ENCODE measurements at regions not wholly inside any gene's neighbourhood (a gene's known extent, or its start where the extent isn't known, plus 50 kb on each side); places are given as distances from the start of the nearest gene placed in this dataset.

- Histone ChIP-seq H2AFZ (ENCODE audit: low read length) (no peak overlapping the region), H3K4me2 (ENCODE audit: insufficient read depth, low read length) (no peak overlapping the region), H3K79me2 (ENCODE audit: insufficient read depth, low read length) (no peaks in the 10 kb centered on the region), H3K27ac (ENCODE audit: low read depth, low read length) (no peak overlapping the region), H3K4me3 (ENCODE audit: insufficient read depth, low read length) (no peak overlapping the region), H3K4me1 (ENCODE audit: insufficient read depth, low read length) (no peaks in the 10 kb centered on the region), H4K20me1 (ENCODE audit: insufficient read depth, low read length) (no peaks in the 10 kb centered on the region), H3K27me3 (ENCODE audit: insufficient read depth, low read length) (no peaks in the 10 kb centered on the region), H3K36me3 (ENCODE audit: insufficient read depth, low read length) (no peaks in the 10 kb centered on the region), H3K9me3 (ENCODE audit: low read depth, low read length) (no peaks in the 10 kb centered on the region)
- no peak for DNase-seq (ENCODE audit: insufficient read length, low spot score, missing footprints)
- TF ChIP-seq CTCF (IDR thresholded peaks at IDR 0.05; ENCODE audit: extremely low read depth, low read depth, low read length): no peak
Measured at GRCh38 chr5:30759731-30760130, 433.8 kb upstream of the CDH6 start.

GRCh38 chr5:30752015-30752414, 441.5 kb upstream of the CDH6 start:
- no peak for DNase-seq (ENCODE audit: insufficient read length, low spot score, missing footprints)
- Histone ChIP-seq H3K36me3 (ENCODE audit: insufficient read depth, low read length) (no peaks in the 10 kb centered on the region), H3K4me3 (ENCODE audit: insufficient read depth, low read length) (no peak overlapping the region), H3K27ac (ENCODE audit: low read depth, low read length) (no peak overlapping the region), H3K79me2 (ENCODE audit: insufficient read depth, low read length) (no peaks in the 10 kb centered on the region), H2AFZ (ENCODE audit: low read length) (no peak overlapping the region), H3K4me1 (ENCODE audit: insufficient read depth, low read length) (no peaks in the 10 kb centered on the region), H3K27me3 (ENCODE audit: insufficient read depth, low read length) (no peaks in the 10 kb centered on the region), H3K4me2 (ENCODE audit: insufficient read depth, low read length) (no peak overlapping the region), H3K9me3 (ENCODE audit: low read depth, low read length) (no peaks in the 10 kb centered on the region), H4K20me1 (ENCODE audit: insufficient read depth, low read length) (no peaks in the 10 kb centered on the region)
- no peak for TF ChIP-seq CTCF (IDR thresholded peaks at IDR 0.05; ENCODE audit: extremely low read depth, low read depth, low read length)

DNA sequence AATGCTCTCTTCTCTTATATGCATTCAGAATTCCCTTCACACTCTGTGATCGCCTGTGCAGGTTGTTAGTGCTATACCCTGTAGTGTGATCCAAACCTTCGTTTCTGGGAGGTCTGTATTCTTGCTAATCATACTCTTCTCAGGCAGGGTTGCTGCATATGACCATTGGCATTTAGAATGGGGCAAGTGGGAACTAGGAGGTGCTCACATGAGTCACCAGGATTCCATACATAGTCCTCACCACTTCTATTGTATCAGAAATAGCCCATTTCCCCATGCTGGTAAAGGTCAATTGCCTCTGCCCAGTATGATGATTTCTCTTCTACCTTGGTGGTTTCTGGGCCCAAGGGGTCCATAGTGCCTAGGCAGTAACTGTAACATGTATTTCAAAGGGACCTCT, 443.5 kb upstream of the CDH6 start:
- no peak for TF ChIP-seq CTCF (IDR thresholded peaks at IDR 0.05; ENCODE audit: extremely low read depth, low read depth, low read length)
- Histone ChIP-seq H3K4me1 (ENCODE audit: insufficient read depth, low read length) (no peaks in the 10 kb centered on the region), H3K36me3 (ENCODE audit: insufficient read depth, low read length) (no peaks in the 10 kb centered on the region), H3K4me3 (ENCODE audit: insufficient read depth, low read length) (no peak overlapping the region), H3K27ac (ENCODE audit: low read depth, low read length) (no peak overlapping the region), H4K20me1 (ENCODE audit: insufficient read depth, low read length) (no peaks in the 10 kb centered on the region), H2AFZ (ENCODE audit: low read length) (no peak overlapping the region), H3K27me3 (ENCODE audit: insufficient read depth, low read length) (no peaks in the 10 kb centered on the region), H3K79me2 (ENCODE audit: insufficient read depth, low read length) (no peaks in the 10 kb centered on the region), H3K9me3 (ENCODE audit: low read depth, low read length) (no peaks in the 10 kb centered on the region), H3K4me2 (ENCODE audit: insufficient read depth, low read length) (no peak overlapping the region)
- no peak for DNase-seq (ENCODE audit: insufficient read length, low spot score, missing footprints)

DNA sequence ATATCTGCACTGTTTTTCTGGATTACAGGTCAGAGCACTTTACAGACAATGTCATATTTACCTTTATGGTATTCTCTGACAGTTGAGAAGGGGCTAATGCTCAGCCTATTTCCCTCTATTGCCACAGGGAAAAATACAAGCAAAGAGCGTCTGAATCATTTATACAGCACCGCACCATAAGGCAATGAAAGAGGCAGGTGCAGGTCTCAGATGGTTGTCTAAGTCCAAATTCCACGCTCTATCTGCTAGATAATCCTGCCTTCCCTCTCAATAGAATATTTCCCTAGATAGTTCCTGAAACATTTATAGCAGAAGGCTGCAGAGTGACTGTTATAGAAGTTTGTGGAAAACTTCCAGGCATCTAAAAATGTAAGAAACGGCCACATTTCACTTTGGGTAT, 446.1 kb upstream of the CDH6 start:
- Histone ChIP-seq H3K4me1 (ENCODE audit: insufficient read depth, low read length) (no peaks in the 10 kb centered on the region), H3K9me3 (ENCODE audit: low read depth, low read length) (no peaks in the 10 kb centered on the region), H3K27me3 (ENCODE audit: insufficient read depth, low read length) (no peaks in the 10 kb centered on the region), H3K4me2 (ENCODE audit: insufficient read depth, low read length) (no peak overlapping the region), H3K79me2 (ENCODE audit: insufficient read depth, low read length) (no peaks in the 10 kb centered on the region), H3K27ac (ENCODE audit: low read depth, low read length) (no peak overlapping the region), H2AFZ (ENCODE audit: low read length) (no peak overlapping the region), H3K4me3 (ENCODE audit: insufficient read depth, low read length) (no peak overlapping the region), H3K36me3 (ENCODE audit: insufficient read depth, low read length) (no peaks in the 10 kb centered on the region), H4K20me1 (ENCODE audit: insufficient read depth, low read length) (no peaks in the 10 kb centered on the region)
- TF ChIP-seq CTCF (IDR thresholded peaks at IDR 0.05; ENCODE audit: extremely low read depth, low read depth, low read length): no peak
- no peak for DNase-seq (ENCODE audit: insufficient read length, low spot score, missing footprints)

Measured in osteoblast (primary cell).